ENCODE measurements at regions not wholly inside any gene's neighbourhood (a gene's known extent, or its start where the extent isn't known, plus 50 kb on each side); places are given as distances from the start of the nearest gene placed in this dataset.

DNA sequence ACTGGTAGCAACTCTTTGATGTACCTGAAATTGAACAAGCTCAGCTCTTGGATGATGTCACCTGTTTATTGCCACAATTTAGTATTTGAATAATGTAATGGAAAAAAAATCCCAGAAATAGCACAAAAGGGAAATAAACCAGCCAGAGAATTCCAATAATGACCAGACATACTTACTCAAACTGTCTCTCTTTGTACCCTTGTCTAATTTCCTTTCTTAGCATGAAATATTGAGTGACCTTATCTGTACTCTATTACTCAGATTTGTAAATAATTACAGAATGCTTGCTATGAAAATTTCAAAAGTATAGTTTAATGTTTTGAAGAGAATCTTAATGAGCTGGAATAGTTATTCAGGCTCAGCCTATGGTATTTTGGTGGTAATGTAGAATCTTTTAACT is 555.4 kb upstream of the SGO1 start:
- TF ChIP-seq POLR2AphosphoS5 (IDR thresholded peaks at IDR 0.05; ENCODE audit: low read length), result no peak
- TF ChIP-seq, protein P1, sequence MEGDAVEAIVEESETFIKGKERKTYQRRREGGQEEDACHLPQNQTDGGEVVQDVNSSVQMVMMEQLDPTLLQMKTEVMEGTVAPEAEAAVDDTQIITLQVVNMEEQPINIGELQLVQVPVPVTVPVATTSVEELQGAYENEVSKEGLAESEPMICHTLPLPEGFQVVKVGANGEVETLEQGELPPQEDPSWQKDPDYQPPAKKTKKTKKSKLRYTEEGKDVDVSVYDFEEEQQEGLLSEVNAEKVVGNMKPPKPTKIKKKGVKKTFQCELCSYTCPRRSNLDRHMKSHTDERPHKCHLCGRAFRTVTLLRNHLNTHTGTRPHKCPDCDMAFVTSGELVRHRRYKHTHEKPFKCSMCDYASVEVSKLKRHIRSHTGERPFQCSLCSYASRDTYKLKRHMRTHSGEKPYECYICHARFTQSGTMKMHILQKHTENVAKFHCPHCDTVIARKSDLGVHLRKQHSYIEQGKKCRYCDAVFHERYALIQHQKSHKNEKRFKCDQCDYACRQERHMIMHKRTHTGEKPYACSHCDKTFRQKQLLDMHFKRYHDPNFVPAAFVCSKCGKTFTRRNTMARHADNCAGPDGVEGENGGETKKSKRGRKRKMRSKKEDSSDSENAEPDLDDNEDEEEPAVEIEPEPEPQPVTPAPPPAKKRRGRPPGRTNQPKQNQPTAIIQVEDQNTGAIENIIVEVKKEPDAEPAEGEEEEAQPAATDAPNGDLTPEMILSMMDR (IDR thresholded peaks at IDR 0.05 in 2 of 3, conservative IDR thresholded peaks at IDR 0.05 in 1 of 3; ENCODE audit: control insufficient read depth in 2 of 3, extremely low read depth in 1 of 3, insufficient read depth in 1 of 3, low read depth in 3 of 3, low read length in 3 of 3), result no peak
- TF ChIP-seq ZNF274 (IDR thresholded peaks at IDR 0.05; ENCODE audit: insufficient read depth, insufficient read length), result no peak
- TF ChIP-seq POLR2A (IDR thresholded peaks at IDR 0.05; ENCODE audit: low read depth, low read length), result no peak
- TF ChIP-seq CHD2 (IDR thresholded peaks at IDR 0.05; ENCODE audit: borderline replicate concordance, low read depth, low read length), result no peak
- TF ChIP-seq MYC (IDR thresholded peaks at IDR 0.05; ENCODE audit: insufficient read depth, insufficient read length, insufficient replicate concordance, low read length, severe bottlenecking), result no peak
- no peak for TF ChIP-seq HDAC6 (IDR thresholded peaks at IDR 0.05; ENCODE audit: unreplicated experiment)
